ENCODE measurements at regions not wholly inside any gene's neighbourhood (a gene's known extent, or its start where the extent isn't known, plus 50 kb on each side); places are given as distances from the start of the nearest gene placed in this dataset.

DNA sequence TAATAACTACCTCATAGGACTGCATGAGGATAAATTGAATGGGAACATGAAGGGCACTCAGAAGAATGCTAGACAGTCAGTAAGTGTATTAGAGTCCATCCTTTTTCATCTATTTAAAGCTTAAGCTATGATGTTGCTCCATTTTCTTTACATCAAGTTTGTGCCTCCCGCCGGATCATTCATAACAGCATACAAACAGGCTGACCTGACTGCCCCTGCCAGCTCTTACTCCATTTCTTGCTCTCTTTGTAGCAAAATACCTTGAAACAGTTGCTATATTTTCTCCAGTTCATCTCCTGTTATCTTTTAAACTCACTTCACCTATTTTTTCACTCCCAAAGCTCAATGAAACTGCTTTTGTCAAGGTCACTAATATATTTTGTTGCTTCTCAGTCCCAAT, 315.6 kb upstream of the ALCAM start:
- intact Hi-C loops (cut with micrococcal nuclease), result no loop called here

DNA sequence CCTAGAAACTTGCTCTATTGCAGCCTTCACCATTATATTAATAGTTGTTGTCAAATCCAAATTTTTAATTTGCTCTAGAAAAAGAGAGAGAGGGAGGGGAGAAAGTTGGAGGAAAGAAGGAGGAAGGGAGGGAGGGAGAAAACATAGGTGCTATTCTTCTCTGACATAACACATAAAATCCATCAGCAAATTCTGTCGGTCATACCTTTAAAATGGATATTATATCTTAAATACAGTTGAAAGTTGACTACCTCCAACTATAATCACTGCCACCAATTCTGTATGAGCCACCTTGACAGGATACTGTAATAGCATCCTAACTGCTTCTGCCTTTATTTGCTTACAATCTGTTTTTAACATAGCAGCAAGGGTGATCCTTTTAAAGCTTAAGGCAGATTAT, 314.7 kb upstream of the ALCAM start:
- intact Hi-C loops (cut with micrococcal nuclease), result no loop called here

DNA sequence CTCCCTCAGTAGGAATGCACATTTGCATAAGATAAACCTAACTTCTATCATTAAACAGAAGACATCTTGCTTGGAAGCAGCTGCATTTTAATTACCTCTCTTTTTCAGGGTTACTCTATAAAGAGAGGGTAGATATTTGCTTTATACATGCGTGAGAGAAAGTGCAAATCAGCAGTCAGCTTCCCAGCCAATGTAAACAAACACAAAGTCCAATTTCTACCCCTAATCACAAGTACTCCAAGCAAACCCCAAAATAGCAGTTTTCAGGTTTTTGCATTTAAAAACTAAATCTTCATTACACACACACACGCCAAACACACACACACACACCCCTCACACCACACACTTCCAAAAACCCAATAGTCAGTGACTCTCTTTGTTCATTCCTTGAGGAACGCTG, 303.9 kb upstream of the ALCAM start:
- intact Hi-C loops (cut with micrococcal nuclease), result no loop called here

DNA sequence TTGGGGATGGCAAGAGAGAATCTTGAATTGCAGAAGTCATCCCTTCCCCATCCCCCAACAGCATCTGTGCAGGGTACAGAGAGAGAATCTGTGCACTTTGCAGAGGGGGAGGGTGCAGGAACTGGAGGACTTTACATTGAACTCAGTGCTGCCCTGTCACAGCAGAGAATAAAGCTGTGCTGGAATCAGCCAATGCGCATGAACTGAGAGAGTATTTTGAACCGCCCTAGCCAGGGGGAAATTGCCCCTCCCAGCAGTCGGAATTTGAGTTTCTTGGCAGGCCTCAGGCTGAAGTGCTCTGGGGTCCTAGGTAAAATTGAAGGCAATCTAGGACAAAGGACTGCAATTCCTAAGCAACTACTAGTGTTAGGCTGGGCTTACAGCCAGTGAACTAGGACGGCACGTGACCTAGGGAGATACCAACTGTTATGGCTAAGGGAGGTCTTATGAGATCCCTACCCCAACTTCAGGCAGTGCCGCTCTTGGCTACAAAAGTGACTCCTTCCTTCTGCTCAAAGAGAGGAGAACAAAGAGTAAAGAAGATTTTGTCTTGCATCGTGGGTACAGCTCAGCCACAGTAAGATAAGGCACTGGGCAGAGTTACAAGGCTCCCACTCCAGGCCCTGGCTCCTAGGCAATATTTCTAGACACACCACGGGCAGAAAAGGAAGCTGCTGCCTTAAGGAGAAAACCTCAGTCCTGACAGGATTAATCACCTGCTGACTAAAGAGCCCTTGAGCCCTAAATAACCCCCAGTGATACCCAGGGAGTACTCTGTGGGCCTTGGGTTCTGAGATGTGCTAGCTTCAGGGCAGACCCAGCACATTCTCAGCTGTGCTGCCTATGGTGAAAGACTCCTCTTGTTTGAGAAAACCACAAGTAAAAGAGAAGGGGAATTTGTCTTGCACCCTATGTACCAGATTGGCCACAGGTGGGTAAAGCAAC, 300.5 kb upstream of the ALCAM start:
- intact Hi-C loops (cut with micrococcal nuclease), result no loop called here

DNA sequence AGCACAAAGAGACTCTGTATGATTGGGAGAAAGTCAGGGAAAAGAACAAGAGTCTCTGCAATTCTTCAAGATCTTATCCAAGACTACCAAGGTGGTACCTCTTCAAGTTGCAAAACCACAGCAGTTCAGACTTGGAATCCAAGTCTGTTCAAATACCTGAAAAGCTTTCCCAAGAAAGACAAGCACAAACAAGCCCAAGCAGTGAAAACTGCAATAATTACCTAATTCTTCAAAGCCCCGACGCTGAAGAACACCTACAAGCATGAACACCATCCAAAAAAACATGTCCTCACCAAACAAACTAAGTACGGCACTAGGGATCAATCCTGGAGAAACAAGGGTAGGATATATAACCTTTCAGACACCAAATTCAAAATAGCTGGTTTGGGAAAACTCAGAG, 299.3 kb upstream of the ALCAM start:
- intact Hi-C loops (cut with micrococcal nuclease), result no loop called here

DNA sequence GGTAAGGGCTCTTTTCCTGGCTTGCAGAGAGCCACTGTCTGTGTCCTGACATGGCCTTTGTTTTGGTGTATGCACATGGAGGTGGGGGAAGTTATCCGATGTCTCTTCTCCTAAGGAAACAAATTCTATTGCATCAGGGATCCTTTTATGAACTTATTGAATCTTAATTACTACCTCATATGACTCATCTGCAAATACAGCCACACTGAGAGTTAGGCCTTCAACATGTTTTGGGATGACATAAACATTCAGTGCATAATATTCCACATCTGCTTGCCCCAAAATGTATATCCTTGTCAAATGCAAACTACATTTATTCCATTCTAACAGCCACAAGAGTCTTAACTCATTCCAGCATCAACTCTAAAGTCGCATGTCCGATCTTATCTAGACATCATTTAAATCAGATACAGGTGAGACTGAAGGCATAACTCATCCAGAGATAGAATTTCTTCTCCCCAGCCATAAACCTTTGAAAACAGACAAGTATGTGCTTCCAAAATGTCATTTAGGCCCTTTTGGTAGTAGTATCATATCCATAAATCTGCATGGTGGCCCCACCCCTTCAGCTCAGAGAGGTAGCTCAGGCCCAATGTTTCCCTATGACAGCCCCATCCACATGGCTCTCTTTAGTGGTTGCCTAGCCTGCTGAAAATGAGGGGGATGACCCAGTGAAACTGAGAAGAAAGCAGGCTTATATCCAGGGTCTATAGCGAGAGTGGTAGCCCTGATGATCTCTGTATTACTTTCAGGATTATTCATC, 289.5 kb upstream of the ALCAM start:
- intact Hi-C loops (cut with micrococcal nuclease), result no loop called here

DNA sequence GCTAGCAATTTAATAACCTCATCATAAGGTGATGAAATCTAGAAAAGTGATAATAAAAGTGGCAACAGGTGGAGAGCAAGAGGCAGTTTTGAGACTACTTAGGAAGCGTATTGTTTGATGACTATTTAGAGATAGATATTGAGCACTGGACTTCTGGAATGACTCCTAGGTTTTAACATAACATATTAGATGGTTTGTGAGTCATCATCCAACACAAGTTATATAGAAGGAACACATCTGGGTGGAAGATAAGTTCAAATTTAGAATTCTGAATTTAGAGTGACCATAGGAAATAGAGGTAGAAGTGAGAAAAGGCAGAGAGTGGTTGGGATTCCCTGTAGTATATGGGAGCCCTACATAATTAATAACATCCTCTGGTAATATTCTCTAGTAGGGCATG, 282.8 kb upstream of the ALCAM start:
- intact Hi-C loops (cut with micrococcal nuclease), result no loop called here

DNA sequence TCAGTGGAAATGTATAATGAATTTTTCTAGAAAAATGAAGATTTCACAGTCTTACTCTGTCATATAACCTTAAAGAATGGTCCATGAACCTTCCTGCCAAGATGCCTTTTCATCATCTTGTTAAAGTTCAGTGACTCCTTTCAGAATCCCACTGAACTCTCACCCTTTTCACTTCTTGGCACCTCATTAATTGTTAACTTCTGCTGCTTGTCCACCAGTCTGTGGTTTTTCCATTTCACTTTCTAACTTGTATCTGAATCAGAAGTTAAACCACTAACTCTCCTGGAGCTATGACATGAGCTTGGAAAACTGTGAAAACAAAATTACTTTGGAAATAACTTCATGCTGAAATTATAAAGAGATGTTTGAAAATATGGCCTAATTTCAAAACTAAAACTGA, 281.2 kb upstream of the ALCAM start:
- intact Hi-C loops (cut with micrococcal nuclease), result no loop called here

DNA sequence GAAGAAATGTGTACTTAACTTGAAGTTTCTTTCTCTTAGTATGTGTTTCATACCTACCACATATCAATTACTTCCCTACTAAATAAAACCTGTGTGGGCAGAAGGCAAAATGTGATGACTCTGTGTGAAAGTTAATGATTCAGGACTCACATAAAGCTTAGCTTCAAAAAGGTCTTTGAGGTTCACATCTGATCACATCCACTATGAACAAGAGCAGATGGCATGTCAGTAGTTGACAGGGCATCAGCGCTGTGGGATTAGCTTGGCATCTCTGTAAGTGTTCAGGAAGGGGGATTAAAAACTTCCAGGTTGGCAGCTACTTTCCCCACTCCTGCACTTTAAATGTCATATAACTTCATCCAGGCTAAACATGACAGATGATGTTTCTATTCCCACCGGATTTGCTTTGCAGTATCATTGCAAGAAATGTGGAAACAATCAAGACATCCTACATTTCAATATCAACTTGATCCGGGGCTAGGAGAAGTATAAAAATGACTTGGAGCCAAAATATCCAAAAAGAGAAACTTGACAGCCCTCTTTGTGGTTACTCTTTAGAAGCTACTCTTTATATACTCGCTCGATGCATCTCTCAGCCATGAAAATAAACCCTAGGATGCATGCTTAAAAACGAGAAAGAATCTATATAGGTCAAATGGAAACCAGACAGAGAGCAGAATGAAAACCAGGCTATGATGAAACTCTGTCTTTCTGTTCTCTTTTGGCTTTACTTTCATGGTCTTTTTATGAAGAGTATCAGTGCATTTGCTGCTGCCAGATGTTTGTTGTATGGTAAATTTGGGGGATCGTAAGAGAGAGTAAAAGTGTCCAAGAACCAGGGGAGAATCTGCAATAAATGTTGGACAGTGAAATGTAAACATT, 273.1 kb upstream of the ALCAM start:
- intact Hi-C loops (cut with micrococcal nuclease), result no loop called here

DNA sequence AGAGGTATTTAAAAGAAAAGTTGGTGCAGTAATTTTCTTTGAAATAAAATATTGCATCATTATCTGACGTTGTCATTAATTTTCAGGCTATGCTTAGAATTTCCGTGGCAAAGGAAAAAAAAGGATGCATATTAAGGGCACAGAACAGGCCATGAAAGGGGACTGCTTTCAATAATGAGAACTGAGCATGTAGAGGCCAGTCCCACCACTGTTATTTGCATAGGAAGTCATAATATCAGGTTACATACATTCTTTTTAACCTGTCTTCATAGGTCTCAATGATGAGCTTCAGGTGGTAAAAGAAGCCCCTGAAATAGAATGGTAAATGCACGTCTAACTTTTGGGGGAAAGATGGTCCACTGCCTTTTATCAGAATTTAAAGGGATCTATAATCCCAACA, 272.1 kb upstream of the ALCAM start:
- intact Hi-C loops (cut with micrococcal nuclease), result no loop called here

DNA sequence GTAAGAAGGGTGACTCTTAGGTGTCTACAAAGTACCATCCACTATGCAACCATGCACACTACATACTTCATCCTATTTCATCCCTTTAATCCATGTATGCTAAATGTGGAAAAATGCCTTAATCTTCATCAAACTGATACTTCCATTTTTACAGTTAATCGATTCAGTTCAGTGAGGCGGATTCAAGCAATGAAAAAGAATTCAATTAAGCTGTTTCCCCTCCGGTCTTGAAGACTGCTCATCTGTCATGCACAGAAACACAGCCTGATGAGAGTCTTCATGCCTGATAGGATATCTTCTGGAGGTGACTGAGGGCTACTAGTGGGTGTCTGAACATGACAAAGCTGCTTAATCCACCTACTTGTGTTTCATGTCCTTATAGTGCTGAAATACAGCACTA, 270.6 kb upstream of the ALCAM start:
- intact Hi-C loops (cut with micrococcal nuclease), result no loop called here

DNA sequence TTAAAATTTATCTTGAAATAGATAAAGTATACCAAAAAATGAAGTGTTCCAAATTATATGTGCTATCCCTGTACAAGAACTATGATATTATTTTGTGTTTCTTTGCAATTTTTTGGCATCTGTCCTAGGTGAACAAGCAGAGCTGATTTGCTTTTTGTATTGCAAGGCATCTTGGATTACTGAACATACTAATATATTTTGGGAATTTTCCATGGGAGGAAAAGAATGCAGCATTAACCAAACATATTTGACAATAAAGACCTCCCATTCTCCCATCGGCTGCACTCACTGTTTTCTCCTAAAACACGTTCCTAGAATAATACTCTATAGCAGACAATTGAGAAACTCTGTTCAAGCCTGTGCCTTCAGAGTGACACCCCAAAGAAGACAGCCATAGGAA, 265.1 kb upstream of the ALCAM start:
- intact Hi-C loops (cut with micrococcal nuclease), result no loop called here

DNA sequence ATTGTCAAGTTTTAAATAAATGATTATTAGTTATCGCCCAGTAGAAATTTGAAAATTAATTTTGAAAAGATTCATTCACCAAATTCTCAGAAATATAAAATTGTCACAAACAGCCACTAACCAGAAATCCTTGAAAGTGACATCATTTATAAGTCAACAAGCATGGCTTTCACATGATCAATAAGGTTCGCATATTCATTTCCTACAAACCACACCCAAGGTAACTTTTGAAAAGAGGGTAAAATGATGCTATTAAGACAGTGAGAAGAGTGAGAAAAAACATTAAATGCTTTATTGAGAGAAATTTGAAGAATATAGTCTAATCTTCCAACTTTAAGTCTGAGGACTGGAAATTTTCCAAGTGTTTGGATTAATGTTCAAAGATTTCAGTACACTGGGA, 263.6 kb upstream of the ALCAM start:
- intact Hi-C loops (cut with micrococcal nuclease), result no loop called here

DNA sequence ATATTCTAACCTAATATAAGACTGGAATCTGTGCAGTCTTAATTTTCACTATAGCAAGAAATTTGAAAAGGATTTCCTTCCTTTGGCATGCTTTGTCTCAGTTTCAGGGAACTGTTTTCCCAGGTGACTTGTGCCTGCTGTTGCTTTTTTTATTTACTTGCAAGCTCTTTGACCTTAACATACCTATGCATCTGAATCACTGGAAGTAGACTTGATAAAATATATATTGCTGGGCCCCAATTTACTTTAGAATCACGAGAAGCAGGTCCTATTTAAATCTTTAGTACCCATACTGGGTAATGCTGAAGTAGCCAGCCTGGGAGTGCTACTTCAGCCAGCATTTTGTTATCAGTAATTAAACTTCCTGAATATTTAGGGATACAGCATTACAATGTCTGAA, 257.9 kb upstream of the ALCAM start:
- intact Hi-C loops (cut with micrococcal nuclease), result no loop called here

DNA sequence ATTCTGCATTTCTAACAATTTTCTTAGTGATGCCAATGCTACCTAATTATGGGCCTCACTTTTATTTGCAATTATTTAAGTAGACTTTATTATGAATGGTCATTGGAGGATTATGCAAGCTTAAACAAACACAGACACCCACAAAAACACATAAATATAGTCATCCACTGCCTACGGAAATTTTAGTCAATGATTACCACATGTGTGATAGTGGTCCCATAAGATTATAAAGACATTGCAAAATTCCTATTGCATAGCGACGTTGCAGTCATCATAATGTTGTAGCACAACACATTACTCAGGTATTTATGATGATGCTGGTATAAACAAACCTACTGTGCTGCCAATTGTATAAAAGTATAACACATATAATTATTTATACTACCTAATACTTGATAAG, 247.8 kb upstream of the ALCAM start:
- intact Hi-C loops (cut with micrococcal nuclease), result no loop called here

DNA sequence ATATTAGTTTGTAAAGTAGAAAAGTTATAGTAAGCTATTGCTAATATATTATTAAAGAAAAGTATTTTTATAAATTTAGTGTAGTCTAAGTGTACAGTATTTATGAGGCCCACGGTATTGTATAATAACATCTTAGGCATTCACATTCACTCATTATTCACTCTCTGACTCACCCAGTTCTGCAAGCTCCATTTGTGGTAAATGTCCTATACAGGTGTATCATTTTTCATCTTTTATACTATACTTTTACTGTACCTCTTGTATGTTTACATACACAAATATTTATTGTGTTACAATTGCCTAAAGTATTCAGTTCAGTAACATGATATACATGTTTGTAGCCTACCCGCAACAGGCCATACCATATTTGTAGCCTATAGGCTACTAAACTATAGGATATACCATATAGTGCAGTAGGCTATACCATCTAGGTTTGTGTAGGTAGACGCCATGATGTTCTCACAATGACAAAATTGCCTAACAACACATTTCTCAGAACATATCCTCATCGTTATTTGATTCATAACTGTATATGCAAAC, 246.8 kb upstream of the ALCAM start:
- intact Hi-C loops (cut with micrococcal nuclease), result no loop called here

DNA sequence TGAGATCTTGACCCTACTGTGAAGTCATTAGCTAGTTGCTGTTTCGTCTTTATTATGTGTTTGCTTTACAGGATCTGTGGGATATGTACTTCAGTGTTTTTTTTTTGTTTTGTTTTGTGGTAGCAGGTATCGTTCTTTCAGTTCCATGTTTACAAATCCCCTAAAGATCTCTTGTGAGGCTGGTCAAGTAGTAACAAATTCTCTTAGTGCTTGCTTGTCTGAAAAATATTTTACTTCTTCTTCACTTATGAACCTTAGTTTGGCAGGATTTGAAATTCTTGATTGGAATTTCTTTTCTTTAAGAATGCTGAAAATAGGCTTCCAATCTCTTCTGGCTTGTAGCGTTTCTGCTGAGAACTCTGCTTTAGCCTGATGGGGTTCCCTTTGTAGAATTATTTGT, 235.8 kb upstream of the ALCAM start:
- intact Hi-C loops (cut with micrococcal nuclease), result no loop called here

DNA sequence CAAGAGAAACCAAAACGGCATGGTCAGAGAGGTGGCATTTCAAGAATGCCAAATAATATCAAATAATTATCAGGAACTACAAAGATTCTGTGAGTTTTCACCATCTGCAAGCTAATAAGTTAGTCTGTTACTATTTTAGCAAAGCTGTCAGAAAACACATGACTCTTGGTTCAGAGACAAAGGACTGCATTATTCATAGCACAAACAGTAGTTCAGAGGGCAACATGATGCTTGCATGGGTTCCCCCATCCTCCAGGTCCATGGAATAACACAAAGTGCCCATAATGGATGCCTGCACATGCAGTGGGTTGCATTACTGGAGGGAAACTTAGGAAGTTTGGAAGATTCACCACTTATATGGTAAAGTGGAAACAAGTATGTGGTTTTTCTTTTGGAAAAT, 228.8 kb upstream of the ALCAM start:
- intact Hi-C loops (cut with micrococcal nuclease), result no loop called here

DNA sequence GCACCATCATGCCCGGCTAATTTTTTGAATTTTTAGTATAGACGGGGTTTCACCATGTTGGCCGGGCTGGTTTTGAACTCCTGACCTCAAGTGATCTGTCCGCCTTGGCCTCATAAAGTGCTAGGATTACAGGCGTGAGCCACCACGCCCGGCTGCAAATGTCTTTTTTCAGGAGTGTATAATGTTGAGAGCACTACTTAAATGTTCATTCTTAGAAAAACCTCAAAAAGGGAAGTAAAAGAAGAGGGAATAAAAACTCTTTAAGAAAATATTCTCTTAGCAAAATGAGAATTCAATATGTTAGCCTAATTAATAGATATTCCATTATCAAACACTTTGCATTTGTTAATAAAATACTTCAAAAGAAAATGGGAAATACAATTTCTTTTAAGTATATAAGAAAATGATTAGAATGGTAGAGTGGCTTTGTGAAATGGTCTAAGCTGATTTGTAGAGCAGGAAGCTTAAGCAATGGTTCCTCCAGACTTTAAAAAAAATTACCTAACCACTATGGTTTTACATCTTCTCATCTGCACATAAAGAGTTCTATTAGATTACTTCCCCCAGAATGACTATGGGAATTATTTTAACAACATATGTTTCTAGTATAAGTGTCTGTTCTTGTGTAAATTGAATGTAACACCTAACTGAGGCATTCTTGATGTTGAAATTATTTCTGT, 226.7 kb upstream of the ALCAM start:
- intact Hi-C loops (cut with micrococcal nuclease), result no loop called here

DNA sequence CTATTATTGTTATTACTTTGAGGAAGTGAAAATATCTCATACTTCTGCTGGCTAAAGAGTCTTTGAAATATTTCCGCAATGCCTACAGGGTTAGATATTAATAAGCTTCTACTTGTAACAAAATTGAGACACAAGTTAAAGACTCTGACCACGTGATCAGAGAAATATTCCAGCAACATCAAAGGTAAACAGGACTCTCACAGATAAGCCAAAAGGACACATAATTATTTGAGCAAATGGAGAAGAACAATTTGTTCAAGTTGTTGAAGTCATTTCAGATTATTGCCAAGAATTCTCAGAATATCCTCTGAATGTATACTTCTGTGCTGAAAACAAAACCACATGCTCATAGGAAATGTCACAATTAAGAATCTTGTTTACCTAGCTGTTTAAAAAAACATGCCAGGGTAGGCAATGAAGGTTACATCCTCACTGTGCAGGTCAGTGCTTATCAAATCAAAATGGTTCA, 225.8 kb upstream of the ALCAM start:
- intact Hi-C loops (cut with micrococcal nuclease), result no loop called here

DNA sequence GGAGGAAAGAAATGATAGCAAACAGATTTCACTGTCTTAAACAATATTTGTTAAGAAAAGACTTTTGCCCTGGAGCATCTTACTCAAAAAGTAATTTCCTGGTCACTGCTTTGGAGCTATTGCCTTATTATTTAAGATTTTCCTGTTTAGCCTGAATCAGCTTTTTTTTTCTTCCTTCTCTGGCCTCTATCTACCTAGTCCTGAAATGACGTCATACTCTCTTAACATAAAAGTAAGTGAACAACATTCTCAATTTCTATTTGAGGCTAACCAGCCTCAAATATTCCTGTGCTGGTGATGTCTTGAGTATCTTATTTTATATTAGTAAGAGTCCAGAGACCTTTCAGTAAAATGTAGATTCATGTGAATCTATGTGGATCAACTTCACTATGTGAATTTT, 221.9 kb upstream of the ALCAM start:
- intact Hi-C loops (cut with micrococcal nuclease), result no loop called here

All from T-helper 2 cell treated with Interferon-gamma antibody and Interleukin-4, amounts not matched to agents 100 ng/mL and 5 ng/mL, for 36 hours (primary cell).